OCI-LY1 (cell line): ENCODE measurements at regions not wholly inside any gene's neighbourhood (a gene's known extent, or its start where the extent isn't known, plus 50 kb on each side); places are given as distances from the start of the nearest gene placed in this dataset.

Experiments
- H2AFZ ChIP-seq: fragments of 200-600 bp; sonication (generic), shearing (Covaris generic); 2 replicates; pipeline ENCODE4 v1.6.0; 2014; ENCODE audit warnings: antibody characterized with exemption, mild to moderate bottlenecking, low read length
- H3F3A ChIP-seq: fragments of 200-600 bp; sonication (generic), shearing (Covaris generic); 2 replicates; pipeline ENCODE4 v1.6.0; 2014; ENCODE audit warnings: mild to moderate bottlenecking, antibody characterized with exemption, low read length, moderate library complexity; ENCODE audit not compliant: insufficient read depth
- H3K27ac ChIP-seq: fragments of 200-600 bp; sonication (generic); 2 replicates; pipeline ENCODE4 v1.5.1; 2014; ENCODE audit warnings: low read length, mixed run types, mild to moderate bottlenecking, low read depth; ENCODE audit not compliant: poor library complexity, severe bottlenecking
- H3K27me3 ChIP-seq: fragments of 200-600 bp; sonication (generic); 2 replicates; pipeline ENCODE4 v1.6.0; 2014; ENCODE audit warnings: antibody characterized with exemption, mild to moderate bottlenecking, low read length, moderate library complexity; ENCODE audit not compliant: insufficient read depth
- H3K36me3 ChIP-seq: fragments of 200-600 bp; sonication (generic); 2 replicates; pipeline ENCODE4 v1.6.1; 2014; ENCODE audit warnings: mild to moderate bottlenecking, antibody characterized with exemption, low read length, moderate library complexity, mixed read lengths; ENCODE audit not compliant: insufficient read depth
- H3K4me1 ChIP-seq: fragments of 200-600 bp; sonication (generic); 2 replicates; pipeline ENCODE4 v1.5.1; 2014; ENCODE audit warnings: mild to moderate bottlenecking, low read length, moderate library complexity; ENCODE audit not compliant: insufficient read depth, severe bottlenecking
- H3K4me2 ChIP-seq: fragments of 200-600 bp; sonication (generic), shearing (Covaris generic); 2 replicates; pipeline ENCODE4 v1.6.1; 2014; ENCODE audit warnings: low read length
- H3K4me3 ChIP-seq: fragments of 200-600 bp; sonication (generic); 2 replicates; pipeline ENCODE4 v1.5.1; 2014; ENCODE audit warnings: low read length, low read depth, mild to moderate bottlenecking, mixed read lengths; ENCODE audit not compliant: poor library complexity, severe bottlenecking
- H3K79me2 ChIP-seq: fragments of 200-600 bp; shearing (Covaris generic); 2 replicates; pipeline ENCODE4 v1.6.1; 2016; ENCODE audit warnings: mixed run types, low read length, mixed read lengths; ENCODE audit not compliant: insufficient read depth
- H3K9ac ChIP-seq: fragments of 200-600 bp; sonication (generic), shearing (Covaris generic); 2 replicates; pipeline ENCODE4 v1.6.1; 2014; ENCODE audit warnings: mild to moderate bottlenecking, low read length, mixed read lengths
- H3K9me2 ChIP-seq: fragments of 200-600 bp; sonication (generic), shearing (Covaris generic); 2 replicates; pipeline ENCODE4 v1.6.1; 2014; ENCODE audit warnings: low read depth, mild to moderate bottlenecking, low read length, mixed read lengths
- H3K9me3 ChIP-seq: fragments of 200-600 bp; shearing (Covaris generic); 2 replicates; pipeline ENCODE4 v1.6.1; 2014; ENCODE audit warnings: low read length, mixed read lengths
- H4K20me1 ChIP-seq: fragments of 200-600 bp; sonication (generic), shearing (Covaris generic); 2 replicates; pipeline ENCODE4 v1.6.0; 2016; ENCODE audit warnings: mild to moderate bottlenecking, low read length; ENCODE audit not compliant: insufficient read depth
- EZH2 ChIP-seq: fragments of 200-600 bp; sonication (generic), shearing (Covaris generic); IDR thresholded peaks from 2 replicates; pipeline ENCODE4 v1.8.0; 2017; ENCODE audit warnings: borderline replicate concordance, mixed run types, mild to moderate bottlenecking, antibody characterized with exemption, low read length, moderate library complexity, mixed read lengths
- TF ChIP-seq, protein P1 (sequence below): fragments of 200-600 bp; sonication (generic), shearing (Covaris generic); IDR thresholded peaks from 2 replicates; pipeline ENCODE4 v1.5.1; 2017; ENCODE audit warnings: mild to moderate bottlenecking, antibody characterized with exemption, low read length, moderate library complexity, mixed read lengths

GRCh38 chr1:96968541-96968940, 247.0 kb downstream of the PTBP2 start:
- Histone ChIP-seq H4K20me1 (no peaks in the 10 kb centered on the region), H3K9me3 (no peaks in the 10 kb centered on the region), H3K4me1 (no peaks in the 10 kb centered on the region), H3K4me3 (no peak overlapping the region), H3F3A (no peaks in the 10 kb centered on the region), H2AFZ (no peak overlapping the region), H3K9ac (no peak overlapping the region), H3K27me3 (no peaks in the 10 kb centered on the region), H3K4me2 (no peak overlapping the region), H3K9me2 (no peaks in the 10 kb centered on the region), H3K36me3 (no peaks in the 10 kb centered on the region), H3K27ac (no peak overlapping the region), H3K79me2 (no peaks in the 10 kb centered on the region)
- TF ChIP-seq, protein P1, sequence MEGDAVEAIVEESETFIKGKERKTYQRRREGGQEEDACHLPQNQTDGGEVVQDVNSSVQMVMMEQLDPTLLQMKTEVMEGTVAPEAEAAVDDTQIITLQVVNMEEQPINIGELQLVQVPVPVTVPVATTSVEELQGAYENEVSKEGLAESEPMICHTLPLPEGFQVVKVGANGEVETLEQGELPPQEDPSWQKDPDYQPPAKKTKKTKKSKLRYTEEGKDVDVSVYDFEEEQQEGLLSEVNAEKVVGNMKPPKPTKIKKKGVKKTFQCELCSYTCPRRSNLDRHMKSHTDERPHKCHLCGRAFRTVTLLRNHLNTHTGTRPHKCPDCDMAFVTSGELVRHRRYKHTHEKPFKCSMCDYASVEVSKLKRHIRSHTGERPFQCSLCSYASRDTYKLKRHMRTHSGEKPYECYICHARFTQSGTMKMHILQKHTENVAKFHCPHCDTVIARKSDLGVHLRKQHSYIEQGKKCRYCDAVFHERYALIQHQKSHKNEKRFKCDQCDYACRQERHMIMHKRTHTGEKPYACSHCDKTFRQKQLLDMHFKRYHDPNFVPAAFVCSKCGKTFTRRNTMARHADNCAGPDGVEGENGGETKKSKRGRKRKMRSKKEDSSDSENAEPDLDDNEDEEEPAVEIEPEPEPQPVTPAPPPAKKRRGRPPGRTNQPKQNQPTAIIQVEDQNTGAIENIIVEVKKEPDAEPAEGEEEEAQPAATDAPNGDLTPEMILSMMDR, result no peak
- TF ChIP-seq EZH2, result no peak

DNA sequence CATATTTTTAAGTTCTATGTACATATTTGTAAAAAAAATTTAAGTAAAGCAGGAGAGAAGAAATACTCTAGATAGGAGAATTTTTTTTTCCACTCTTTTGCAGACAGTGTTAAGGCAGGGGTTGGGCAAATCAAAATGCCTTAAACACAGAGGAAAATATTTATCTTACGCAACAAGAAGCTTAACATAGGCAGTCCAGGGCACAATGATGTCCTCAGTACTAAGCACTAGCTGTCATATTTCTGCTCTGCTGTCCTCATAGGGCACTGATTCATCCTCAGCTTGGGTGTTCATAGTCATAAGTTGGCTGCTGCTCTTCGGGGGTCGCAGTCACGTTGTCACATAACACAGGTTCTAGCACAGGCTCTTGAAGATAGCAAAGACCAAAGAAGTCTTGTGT, 247.4 kb downstream of the PTBP2 start:
- Histone ChIP-seq H3K79me2 (no peaks in the 10 kb centered on the region), H3K4me2 (no peak overlapping the region), H3F3A (no peaks in the 10 kb centered on the region), H2AFZ (no peak overlapping the region), H3K36me3 (no peaks in the 10 kb centered on the region), H4K20me1 (no peaks in the 10 kb centered on the region), H3K27ac (no peak overlapping the region), H3K27me3 (no peaks in the 10 kb centered on the region), H3K9me3 (no peaks in the 10 kb centered on the region), H3K4me3 (no peak overlapping the region), H3K4me1 (no peaks in the 10 kb centered on the region), H3K9me2 (no peaks in the 10 kb centered on the region), H3K9ac (no peak overlapping the region)
- TF ChIP-seq EZH2, result no peak
- TF ChIP-seq, protein P1, result no peak

DNA sequence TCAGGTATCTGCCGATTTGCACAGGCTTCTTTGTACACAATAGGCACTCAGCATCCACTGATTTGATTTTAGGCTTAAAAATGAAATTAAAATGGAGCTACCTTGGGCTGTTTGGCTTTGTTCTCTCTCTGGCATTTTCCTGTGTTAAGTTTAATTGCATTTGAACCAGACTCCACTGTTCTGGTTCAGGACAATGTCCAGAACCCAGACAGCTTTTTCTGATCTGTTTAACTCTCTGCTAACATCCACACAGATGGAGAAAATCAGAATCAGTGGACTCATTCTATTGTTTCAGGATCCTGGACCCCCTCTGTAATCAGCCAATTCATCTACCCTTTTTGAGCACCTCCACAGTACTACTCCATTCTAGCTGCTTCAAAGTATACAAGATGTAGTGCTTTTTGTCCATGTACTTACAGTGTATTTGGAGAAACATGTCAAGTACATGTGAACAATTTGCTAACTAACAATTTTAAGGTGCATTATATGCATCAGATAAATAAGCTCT, 248.1 kb downstream of the PTBP2 start:
- Histone ChIP-seq H3K9ac (no peak overlapping the region), H3K79me2 (no peaks in the 10 kb centered on the region), H3K9me2 (no peaks in the 10 kb centered on the region), H4K20me1 (no peaks in the 10 kb centered on the region), H3K4me2 (no peak overlapping the region), H2AFZ (no peak overlapping the region), H3K27me3 (no peaks in the 10 kb centered on the region), H3F3A (no peaks in the 10 kb centered on the region), H3K27ac (no peak overlapping the region), H3K36me3 (no peaks in the 10 kb centered on the region), H3K4me3 (no peak overlapping the region), H3K9me3 (no peaks in the 10 kb centered on the region), H3K4me1 (no peaks in the 10 kb centered on the region)
- TF ChIP-seq EZH2, result no peak
- TF ChIP-seq, protein P1, result no peak
